H9 (cell line): ENCODE measurements at regions not wholly inside any gene's neighbourhood (a gene's known extent, or its start where the extent isn't known, plus 50 kb on each side); places are given as distances from the start of the nearest gene placed in this dataset.

Experiments used
- DNase-seq: peaks from one replicate; pipeline ENCODE4 v3.0.0-alpha.2; 2017
- H2AFZ ChIP-seq: one replicate; pipeline ENCODE4 v1.6.1; 2013; ENCODE audit warnings: mild to moderate bottlenecking, low read length, control low read depth, moderate library complexity
- H2AK5ac ChIP-seq: 2 replicates; pipeline ENCODE4 v1.6.1; 2013; ENCODE audit warnings: low read length, control low read depth, mixed read lengths; ENCODE audit not compliant: insufficient read length
- H2BK120ac ChIP-seq: one replicate; pipeline ENCODE4 v1.6.1; 2013; ENCODE audit warnings: low read depth, mild to moderate bottlenecking, low read length, control low read depth, inconsistent platforms; ENCODE audit not compliant: poor library complexity, severe bottlenecking
- H2BK12ac ChIP-seq: 2 replicates; pipeline ENCODE4 v1.6.1; 2013; ENCODE audit warnings: low read length, control low read depth, mixed read lengths, low read depth; ENCODE audit not compliant: insufficient read length
- H2BK15ac ChIP-seq: 2 replicates; pipeline ENCODE4 v1.6.1; 2013; ENCODE audit warnings: low read depth, low read length, control low read depth
- H2BK20ac ChIP-seq: one replicate; pipeline ENCODE4 v1.6.1; 2013; ENCODE audit warnings: low read depth, mild to moderate bottlenecking, low read length, control low read depth, inconsistent platforms; ENCODE audit not compliant: poor library complexity, severe bottlenecking
- H2BK5ac ChIP-seq: 2 replicates; pipeline ENCODE4 v1.6.1; 2013; ENCODE audit warnings: low read length, control low read depth, mixed read lengths; ENCODE audit not compliant: insufficient read length
- H3K14ac ChIP-seq: 2 replicates; pipeline ENCODE4 v1.6.1; 2013; ENCODE audit warnings: low read length, control low read depth; ENCODE audit not compliant: insufficient read depth
- H3K18ac ChIP-seq: 2 replicates; pipeline ENCODE4 v1.6.1; 2013; ENCODE audit warnings: low read depth, mild to moderate bottlenecking, mixed read lengths, low read length, control low read depth; ENCODE audit not compliant: insufficient read length
- H3K23ac ChIP-seq: 2 replicates; pipeline ENCODE4 v1.6.1; 2013; ENCODE audit warnings: low read length, control low read depth, mixed read lengths, low read depth; ENCODE audit not compliant: insufficient read length
- H3K23me2 ChIP-seq: 2 replicates; pipeline ENCODE4 v1.6.1; 2013; ENCODE audit warnings: low read depth, mild to moderate bottlenecking, mixed read lengths, low read length, control low read depth; ENCODE audit not compliant: insufficient read length, poor library complexity, severe bottlenecking
- H3K27ac ChIP-seq: 2 replicates; pipeline ENCODE4 v1.5.1; 2013; ENCODE audit warnings: low read length, control low read depth, mixed read lengths, low read depth; ENCODE audit not compliant: insufficient read length
- H3K27me3 ChIP-seq: 2 replicates; pipeline ENCODE4 v1.6.1; 2013; ENCODE audit warnings: low read length, control low read depth, inconsistent platforms; ENCODE audit not compliant: insufficient read depth
- H3K4ac ChIP-seq: 2 replicates; pipeline ENCODE4 v1.6.1; 2013; ENCODE audit warnings: low read depth, mild to moderate bottlenecking, control low read depth, inconsistent platforms, low read length, moderate library complexity
- H3K4me1 ChIP-seq: 2 replicates; pipeline ENCODE4 v1.6.1; 2013; ENCODE audit warnings: low read length, control low read depth, inconsistent platforms; ENCODE audit not compliant: insufficient read depth
- H3K4me2 ChIP-seq: 2 replicates; pipeline ENCODE4 v1.6.1; 2013; ENCODE audit warnings: low read length, control low read depth, mixed read lengths; ENCODE audit not compliant: insufficient read length, insufficient read depth
- H3K56ac ChIP-seq: 2 replicates; pipeline ENCODE4 v1.6.1; 2013; ENCODE audit warnings: low read depth, mild to moderate bottlenecking, mixed read lengths, low read length, control low read depth; ENCODE audit not compliant: insufficient read length
- H3K79me1 ChIP-seq: 2 replicates; pipeline ENCODE4 v1.6.1; 2013; ENCODE audit warnings: low read depth, mild to moderate bottlenecking, moderate library complexity, low read length, control low read depth, inconsistent platforms; ENCODE audit not compliant: insufficient read depth, poor library complexity, severe bottlenecking
- H3K79me2 ChIP-seq: 2 replicates; pipeline ENCODE4 v1.6.1; 2013; ENCODE audit warnings: low read length, control low read depth, inconsistent platforms; ENCODE audit not compliant: insufficient read depth
- H3K9ac ChIP-seq: 2 replicates; pipeline ENCODE4 v1.6.1; 2013; ENCODE audit warnings: low read length, control low read depth, mixed read lengths; ENCODE audit not compliant: insufficient read length; ENCODE audit errors: extremely low read depth
- H3K9me3 ChIP-seq: one replicate; pipeline ENCODE4 v1.6.1; 2013; ENCODE audit warnings: low read depth, low read length, inconsistent platforms; ENCODE audit not compliant: control insufficient read depth
- H3T11ph ChIP-seq: one replicate; pipeline ENCODE4 v1.6.1; 2013; ENCODE audit warnings: mild to moderate bottlenecking, low read length, control low read depth, inconsistent platforms
- H4K20me1 ChIP-seq: one replicate; pipeline ENCODE4 v1.6.1; 2013; ENCODE audit not compliant: control insufficient read depth, insufficient read length, insufficient read depth
- H4K5ac ChIP-seq: 2 replicates; pipeline ENCODE4 v1.6.1; 2013; ENCODE audit warnings: low read depth, mild to moderate bottlenecking, mixed read lengths, low read length, control low read depth; ENCODE audit not compliant: insufficient read length
- H4K8ac ChIP-seq: replicated peaks from 2 replicates; pipeline ENCODE4 v1.6.1; 2013; ENCODE audit warnings: low read length, control low read depth, mixed read lengths, low read depth; ENCODE audit not compliant: insufficient read length
- H4K91ac ChIP-seq: 2 replicates; pipeline ENCODE4 v1.6.1; 2013; ENCODE audit warnings: low read depth, mild to moderate bottlenecking, moderate library complexity, mixed read lengths, low read length, control low read depth; ENCODE audit not compliant: insufficient read length
- H3K27ac Mint-ChIP-seq, 3 experiments: 2 replicates in 2 of 3; 3 replicates in 1 of 3; pipeline ENCODE4 v1.8.0; 2020 to 2021; ENCODE audit warnings: mixed read lengths in 3 of 3, mild to moderate bottlenecking in 1 of 3, moderate library complexity in 1 of 3
- H3K27me3 Mint-ChIP-seq: 2 replicates; pipeline ENCODE4 v1.8.0; 2021; ENCODE audit warnings: low read depth, mild to moderate bottlenecking, moderate library complexity, mixed read lengths
- H3K36me3 Mint-ChIP-seq, 3 experiments: 2 replicates in 2 of 3; 3 replicates in 1 of 3; pipeline ENCODE4 v1.8.0; 2020 to 2021; ENCODE audit warnings: low read depth in 3 of 3, mixed read lengths in 3 of 3; ENCODE audit not compliant: insufficient read depth in 1 of 3
- H3K4me1 Mint-ChIP-seq, 2 experiments: 2 replicates each; pipeline ENCODE4 v1.8.0; 2020; ENCODE audit warnings: mixed read lengths in 2 of 2
- H3K4me3 Mint-ChIP-seq, 2 experiments: 2 replicates in 1 of 2; 3 replicates in 1 of 2; pipeline ENCODE4 v1.8.0; 2020 to 2021; ENCODE audit warnings: mild to moderate bottlenecking in 2 of 2, mixed read lengths in 2 of 2, moderate library complexity in 1 of 2
- H3K9me3 Mint-ChIP-seq, 2 experiments: 2 replicates in 1 of 2; 3 replicates in 1 of 2; pipeline ENCODE4 v1.8.0; 2020; ENCODE audit warnings: mild to moderate bottlenecking in 2 of 2, mixed read lengths in 2 of 2, moderate library complexity in 1 of 2
- CTCF ChIP-seq: fragments of 200-600 bp; sonication (generic); conservative IDR thresholded peaks from 3 replicates; pipeline ENCODE4 v1.8.0; 2021; ENCODE audit warnings: antibody characterized with exemption, mild to moderate bottlenecking
- WGBS: extraction: QIAGEN DNeasy Blood & Tissue Kit; methylation state at CpG from one replicate; pipeline ENCODE4 v1.1.7; 2013; ENCODE audit warnings: missing lambda C conversion rate, low lambda C conversion rate, mixed read lengths; ENCODE audit not compliant: insufficient read length; ENCODE audit errors: extremely low coverage; 5-methylcytosine and 5-hydroxymethylcytosine counted together

GRCh38 chr9:81841333-81841732 lies 86.9 kb upstream of the SPATA31D4 start:
- Histone ChIP-seq H3K9me3 (no peaks in the 10 kb centered on the region), H3K79me2 (no peaks in the 10 kb centered on the region), H2BK5ac (no peak overlapping the region), H2BK12ac (no peak overlapping the region), H4K91ac (no peak overlapping the region), H3K14ac (no peak overlapping the region), H2AK5ac (no peak overlapping the region), H3K23ac (no peak overlapping the region), H3K9ac (no peak overlapping the region), H3K27me3 (no peaks in the 10 kb centered on the region), H2BK20ac (no peak overlapping the region), H2BK120ac (no peak overlapping the region), H2BK15ac (no peak overlapping the region), H3K79me1 (no peaks in the 10 kb centered on the region), H3T11ph (no peak overlapping the region), H3K27ac (no peak overlapping the region), H4K5ac (no peak overlapping the region), H2AFZ (no peak overlapping the region), H4K8ac (no peak overlapping the region), H3K23me2 (no peaks in the 10 kb centered on the region), H3K4me2 (no peak overlapping the region), H3K56ac (no peak overlapping the region), H3K4me1 (peaks cover 9% of the 10 kb centered on the region; the same call in 1 of the 2 replicates), H4K20me1 (no peaks in the 10 kb centered on the region), H3K18ac (no peak overlapping the region), H3K4ac (no peak overlapping the region)
- no CpG with 5 or more reads among the region's 6 CpGs for WGBS
- Mint-ChIP-seq H3K4me1 (peaks cover 18 to 22% of the 10 kb centered on the region in 2 experiments), H3K4me3 (no peak overlapping the region), H3K27ac (no peak overlapping the region; a peak in 1 of 7 replicates), H3K27me3 (no peaks in the 10 kb centered on the region; the same call in none of the 2 replicates), H3K36me3 (no peaks in the 10 kb centered on the region), H3K9me3 (no peaks in the 10 kb centered on the region; a peak in 1 of 5 replicates)
- TF ChIP-seq CTCF: no peak; the same call in 2 of the 3 replicates
- DNase-seq: peak; percentile 54
